ENCODE measurements at regions not wholly inside any gene's neighbourhood (a gene's known extent, or its start where the extent isn't known, plus 50 kb on each side); places are given as distances from the start of the nearest gene placed in this dataset.
A peak's percentile ranks its signal among the peaks of the same experiment; 100 is the strongest.

GRCh38 chr6:140871911-140872310, 1260.8 kb upstream of the GJE1 start:
- TF ChIP-seq EZH2 (IDR thresholded peaks at IDR 0.05; ENCODE audit: borderline replicate concordance, low read depth, low read length, poor library complexity, severe bottlenecking), result no peak
- TF ChIP-seq CTCF (conservative IDR thresholded peaks at IDR 0.05; ENCODE audit: low read depth, low read length), result no peak
- CTCF ChIA-PET, result no interaction called here
- BruUV-seq (replicated peaks), result no TSS peak
- Histone ChIP-seq H3K27ac (ENCODE audit: low read depth, low read length, poor library complexity, severe bottlenecking) (no peak overlapping the region), H3K4me3 (ENCODE audit: low read depth, low read length, poor library complexity, severe bottlenecking) (no peak overlapping the region), H3K4me1 (ENCODE audit: insufficient read depth, low read length, poor library complexity, severe bottlenecking) (no peaks in the 10 kb centered on the region), H3K36me3 (ENCODE audit: insufficient read depth, low read length, poor library complexity, severe bottlenecking) (no peaks in the 10 kb centered on the region), H3K27me3 (replicated peaks; ENCODE audit: insufficient read depth, low read depth, low read length, poor library complexity) (no peaks in the 10 kb centered on the region), H3K9me3 (ENCODE audit: low read depth, low read length, poor library complexity, severe bottlenecking) (peaks cover 3% of the 10 kb centered on the region)
- POLR2A ChIA-PET (ENCODE audit: low non-redundant PET), result no interaction called here
- intact Hi-C loops (cut with micrococcal nuclease; ENCODE audit: unreplicated experiment), result no loop called here
- DNase-seq (ENCODE audit: low spot score), result no peak

GRCh38 chr6:140867336-140867735, 1265.4 kb upstream of the GJE1 start:
- Histone ChIP-seq H3K36me3 (ENCODE audit: insufficient read depth, low read length, poor library complexity, severe bottlenecking) (no peaks in the 10 kb centered on the region), H3K4me1 (ENCODE audit: insufficient read depth, low read length, poor library complexity, severe bottlenecking) (no peaks in the 10 kb centered on the region), H3K9me3 (ENCODE audit: low read depth, low read length, poor library complexity, severe bottlenecking) (no peaks in the 10 kb centered on the region), H3K27me3 (replicated peaks; ENCODE audit: insufficient read depth, low read depth, low read length, poor library complexity) (no peaks in the 10 kb centered on the region), H3K27ac (ENCODE audit: low read depth, low read length, poor library complexity, severe bottlenecking) (no peak overlapping the region), H3K4me3 (ENCODE audit: low read depth, low read length, poor library complexity, severe bottlenecking) (no peak overlapping the region)
- peak; percentile 15 for DNase-seq (ENCODE audit: low spot score)
- BruUV-seq (replicated peaks), result no TSS peak
- CTCF ChIA-PET, result no interaction called here
- intact Hi-C loops (cut with micrococcal nuclease; ENCODE audit: unreplicated experiment), result loop anchor here (2.0 kb wide), 1 partner anchor 13 kb away; no protein-coding TSS in a partner anchor
- no peak for TF ChIP-seq EZH2 (IDR thresholded peaks at IDR 0.05; ENCODE audit: borderline replicate concordance, low read depth, low read length, poor library complexity, severe bottlenecking)
- TF ChIP-seq CTCF (conservative IDR thresholded peaks at IDR 0.05; ENCODE audit: low read depth, low read length), result no peak
- POLR2A ChIA-PET (ENCODE audit: low non-redundant PET), result no interaction called here

GRCh38 chr6:140858381-140858971, 1274.2 kb upstream of the GJE1 start:
- TF ChIP-seq EZH2 (IDR thresholded peaks at IDR 0.05; ENCODE audit: borderline replicate concordance, low read depth, low read length, poor library complexity, severe bottlenecking) (no peak), CTCF (conservative IDR thresholded peaks at IDR 0.05; ENCODE audit: low read depth, low read length) (no peak)
- Histone ChIP-seq H3K27me3 (replicated peaks; ENCODE audit: insufficient read depth, low read depth, low read length, poor library complexity) (no peaks in the 10 kb centered on the region), H3K36me3 (ENCODE audit: insufficient read depth, low read length, poor library complexity, severe bottlenecking) (no peaks in the 10 kb centered on the region), H3K9me3 (ENCODE audit: low read depth, low read length, poor library complexity, severe bottlenecking) (no peaks in the 10 kb centered on the region), H3K4me1 (ENCODE audit: insufficient read depth, low read length, poor library complexity, severe bottlenecking) (peaks cover 8% of the 10 kb centered on the region), H3K27ac (ENCODE audit: low read depth, low read length, poor library complexity, severe bottlenecking) (no peak overlapping the region), H3K4me3 (ENCODE audit: low read depth, low read length, poor library complexity, severe bottlenecking) (no peak overlapping the region)
- intact Hi-C loops (cut with micrococcal nuclease; ENCODE audit: unreplicated experiment), result no loop called here
- BruUV-seq (replicated peaks), result no TSS peak
- no peak for DNase-seq (ENCODE audit: low spot score)
- ChIA-PET POLR2A (ENCODE audit: low non-redundant PET) (no interaction called here), CTCF (no interaction called here)

Measured in A673 (cell line).